ENCODE measurements at regions not wholly inside any gene's neighbourhood (a gene's known extent, or its start where the extent isn't known, plus 50 kb on each side); places are given as distances from the start of the nearest gene placed in this dataset.
A peak's percentile ranks its signal among the peaks of the same experiment; 100 is the strongest.

GRCh38 chr1:168782559-168783116 is 53.6 kb upstream of the DPT start:
- no peak overlapping the region for H3K4me3 ChIP-seq (ENCODE audit: low read depth, low read length)
- DNase-seq (ENCODE audit: low read depth) = no peak
- TF ChIP-seq, protein P1, sequence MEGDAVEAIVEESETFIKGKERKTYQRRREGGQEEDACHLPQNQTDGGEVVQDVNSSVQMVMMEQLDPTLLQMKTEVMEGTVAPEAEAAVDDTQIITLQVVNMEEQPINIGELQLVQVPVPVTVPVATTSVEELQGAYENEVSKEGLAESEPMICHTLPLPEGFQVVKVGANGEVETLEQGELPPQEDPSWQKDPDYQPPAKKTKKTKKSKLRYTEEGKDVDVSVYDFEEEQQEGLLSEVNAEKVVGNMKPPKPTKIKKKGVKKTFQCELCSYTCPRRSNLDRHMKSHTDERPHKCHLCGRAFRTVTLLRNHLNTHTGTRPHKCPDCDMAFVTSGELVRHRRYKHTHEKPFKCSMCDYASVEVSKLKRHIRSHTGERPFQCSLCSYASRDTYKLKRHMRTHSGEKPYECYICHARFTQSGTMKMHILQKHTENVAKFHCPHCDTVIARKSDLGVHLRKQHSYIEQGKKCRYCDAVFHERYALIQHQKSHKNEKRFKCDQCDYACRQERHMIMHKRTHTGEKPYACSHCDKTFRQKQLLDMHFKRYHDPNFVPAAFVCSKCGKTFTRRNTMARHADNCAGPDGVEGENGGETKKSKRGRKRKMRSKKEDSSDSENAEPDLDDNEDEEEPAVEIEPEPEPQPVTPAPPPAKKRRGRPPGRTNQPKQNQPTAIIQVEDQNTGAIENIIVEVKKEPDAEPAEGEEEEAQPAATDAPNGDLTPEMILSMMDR (IDR thresholded peaks at IDR 0.05; ENCODE audit: insufficient read depth, low read length) = no peak

DNA sequence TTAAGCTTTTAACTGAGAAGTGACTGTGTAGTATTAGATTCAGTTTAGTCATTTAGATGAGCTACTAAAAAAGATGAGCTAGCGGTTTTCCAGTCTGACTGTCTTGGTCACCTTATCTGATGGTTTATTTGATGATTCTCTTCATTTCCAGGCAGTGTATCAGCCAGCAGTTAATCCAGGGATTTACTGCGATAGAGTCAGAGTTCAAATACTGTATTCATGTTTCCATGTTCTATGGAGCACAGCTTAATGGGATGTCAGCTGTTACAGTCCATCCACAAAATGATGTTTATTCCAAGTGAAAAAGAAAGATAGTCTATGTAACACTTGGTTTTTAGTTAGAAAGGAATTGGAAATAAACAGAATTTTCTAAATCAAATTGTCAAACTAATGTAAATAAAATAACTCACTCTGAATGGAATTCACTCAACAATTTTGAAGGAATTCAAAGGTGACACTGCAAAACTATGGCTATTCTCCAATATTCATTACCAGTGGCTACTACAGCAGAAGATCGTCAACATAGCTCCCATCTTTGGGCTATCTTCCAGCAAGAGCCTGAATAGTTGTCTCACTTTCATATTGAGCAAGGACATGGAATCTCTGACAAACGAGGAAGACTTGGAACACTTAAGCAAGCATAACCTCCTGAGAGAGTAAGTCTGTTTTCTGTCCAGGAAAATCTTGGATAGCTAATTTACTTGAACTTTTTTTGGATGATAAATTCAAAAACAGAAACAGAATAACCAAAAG is 54.6 kb upstream of the DPT start:
- peak; percentile 75 for DNase-seq (ENCODE audit: low read depth)
- TF ChIP-seq, protein P1 (IDR thresholded peaks at IDR 0.05; ENCODE audit: insufficient read depth, low read length) = no peak
- no peak overlapping the region for H3K4me3 ChIP-seq (ENCODE audit: low read depth, low read length)

- H3K4me3 ChIP-seq (ENCODE audit: low read depth, low read length) = no peak overlapping the region
- TF ChIP-seq, protein P1 (IDR thresholded peaks at IDR 0.05; ENCODE audit: insufficient read depth, low read length) = no peak
- no peak for DNase-seq (ENCODE audit: low read depth)
Measured at GRCh38 chr1:168786476-168787330, 57.7 kb upstream of the DPT start.

GRCh38 chr1:168788258-168788657 is 59.3 kb upstream of the DPT start:
- no peak overlapping the region for H3K4me3 ChIP-seq (ENCODE audit: low read depth, low read length)
- TF ChIP-seq, protein P1 (IDR thresholded peaks at IDR 0.05; ENCODE audit: insufficient read depth, low read length) = no peak
- DNase-seq (ENCODE audit: low read depth) = no peak

DNA sequence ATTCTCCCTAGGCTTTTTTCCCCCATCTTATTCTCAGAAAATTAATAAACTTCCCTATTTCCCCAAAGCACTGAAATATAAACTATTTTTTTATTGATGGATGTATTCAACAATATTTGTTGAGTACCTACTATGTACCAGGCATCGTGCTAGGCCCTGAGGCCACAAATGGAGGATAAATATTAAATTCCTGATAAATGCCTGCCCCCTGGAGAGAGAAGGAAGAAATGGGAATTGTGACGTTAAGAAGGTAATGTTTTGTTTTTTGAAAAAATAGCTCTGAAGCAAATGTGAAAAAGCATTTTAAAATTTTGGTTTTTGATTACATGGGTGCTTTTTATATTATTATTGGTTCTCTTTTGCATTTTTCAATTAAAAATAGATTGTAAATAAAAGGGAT is 60.5 kb upstream of the DPT start:
- no peak for DNase-seq (ENCODE audit: low read depth)

GRCh38 chr1:168792142-168792541 is 63.1 kb upstream of the DPT start:
- DNase-seq (ENCODE audit: low read depth) = no peak
- TF ChIP-seq, protein P1 (IDR thresholded peaks at IDR 0.05; ENCODE audit: insufficient read depth, low read length) = no peak
- H3K4me3 ChIP-seq (ENCODE audit: low read depth, low read length) = no peak overlapping the region

More for the DNA sequence above, 60.5 kb upstream of the DPT start:
- no peak overlapping the region for H3K4me3 ChIP-seq (ENCODE audit: low read depth, low read length)
- TF ChIP-seq, protein P1 (IDR thresholded peaks at IDR 0.05; ENCODE audit: insufficient read depth, low read length) = peak; percentile 9
